NCI-H69 (cell line): ENCODE measurements at regions not wholly inside any gene's neighbourhood (a gene's known extent, or its start where the extent isn't known, plus 50 kb on each side); places are given as distances from the start of the nearest gene placed in this dataset.
"Not testable (repeated sequence)": the region's sequence is repeated elsewhere in the genome, so short reads cannot be mapped to it uniquely, and the experiment has no call there.

Experiments used
- DNase-seq: peaks from one replicate; lab custom pipeline; 2025; lab: John Stamatoyannopoulos, UW

DNA sequence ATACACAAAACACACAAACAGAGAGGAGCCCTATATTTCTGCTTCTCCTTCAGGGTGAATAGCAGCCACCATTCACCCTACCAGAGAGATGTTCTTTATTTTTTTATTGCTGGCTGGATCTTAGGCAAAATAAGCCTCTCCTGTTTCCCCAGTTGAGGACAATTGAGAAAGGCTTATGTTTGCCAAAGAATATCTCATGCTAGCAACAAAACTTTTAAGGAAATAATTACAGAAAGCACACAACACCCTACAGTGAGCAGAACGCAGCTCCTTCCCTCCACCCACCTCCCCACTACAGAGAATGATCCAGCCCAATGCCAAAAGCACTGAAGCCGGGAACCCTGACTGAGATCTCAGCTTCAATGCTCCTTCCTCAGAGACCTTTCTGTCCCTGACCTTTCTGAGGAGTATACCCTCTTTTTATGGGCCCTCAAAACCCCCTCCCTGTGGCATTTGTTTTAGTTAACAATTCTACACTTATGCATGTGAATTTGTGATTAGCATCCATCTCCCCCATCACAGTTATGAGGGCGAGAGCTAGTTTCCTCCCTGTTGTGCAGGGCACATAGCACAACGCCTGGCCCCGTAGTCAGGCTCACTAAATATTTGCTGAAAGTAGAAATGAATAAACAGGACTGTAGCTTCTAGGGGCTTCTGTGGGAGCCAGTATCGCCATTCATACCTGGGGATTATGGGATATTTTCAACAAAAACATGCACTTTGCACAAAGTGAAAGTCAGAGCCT lies 491.6 kb upstream of the CDH4 start:
- no peak for DNase-seq

GRCh38 chr20:60761056-60761455 lies 491.0 kb upstream of the CDH4 start:
- no peak for DNase-seq

DNA sequence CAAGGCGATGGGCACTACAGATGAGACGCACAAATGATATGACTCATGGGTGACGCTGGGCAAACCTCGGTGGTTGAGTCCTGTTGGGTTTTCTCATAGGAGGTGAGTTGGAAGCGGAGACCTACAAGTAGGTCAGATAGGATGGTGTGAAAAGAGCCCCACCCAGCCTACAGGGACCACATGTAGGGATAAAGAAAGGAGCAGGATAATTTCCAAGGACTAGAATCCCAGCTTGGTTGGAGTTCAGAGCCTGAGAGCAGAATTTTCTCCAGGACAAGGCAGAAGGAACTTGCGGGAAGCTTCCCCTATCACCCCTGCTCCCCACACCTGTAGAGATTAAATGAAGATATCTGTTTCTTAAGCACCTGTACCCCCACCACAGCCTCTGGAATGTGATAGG lies 489.7 kb upstream of the CDH4 start:
- no peak for DNase-seq

DNA sequence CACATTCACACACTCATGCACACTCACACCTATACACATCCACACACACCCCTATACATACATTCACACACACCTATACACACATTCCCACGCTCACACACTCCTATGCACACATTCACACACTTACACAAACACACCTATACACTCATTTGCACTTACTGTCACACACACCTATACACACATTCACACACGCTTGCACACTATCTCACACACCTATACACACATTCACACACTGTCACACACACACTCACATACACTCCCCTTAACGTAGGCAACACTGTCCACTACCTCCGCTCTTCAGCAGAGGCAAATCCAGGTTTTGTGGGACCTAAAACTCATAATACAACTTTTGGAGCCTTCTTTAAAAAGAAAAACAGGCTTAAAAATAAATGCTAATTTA lies 487.7 kb upstream of the CDH4 start:
- DNase-seq, result no peak

DNA sequence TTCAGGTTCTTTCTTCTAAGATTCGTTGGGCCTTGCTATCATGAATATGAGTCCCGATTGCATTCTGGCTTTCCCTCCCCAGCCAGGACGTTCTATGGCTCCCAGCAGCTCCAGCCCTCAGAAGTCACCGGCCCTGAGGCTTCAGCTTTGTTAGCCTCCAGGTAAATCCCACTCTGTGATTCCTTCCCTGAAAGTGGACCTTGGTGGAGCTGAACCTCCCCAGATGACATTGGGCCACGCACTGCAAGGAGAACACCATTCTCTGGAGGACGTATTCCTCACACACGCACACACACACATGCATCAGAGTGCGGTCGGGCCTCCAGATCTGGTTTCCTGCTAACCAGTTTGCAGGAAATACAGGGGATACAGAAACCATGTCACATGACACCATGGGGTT lies 487.3 kb upstream of the CDH4 start:
- no peak for DNase-seq

GRCh38 chr20:60765821-60766403 lies 486.1 kb upstream of the CDH4 start:
- DNase-seq, result no peak

- no peak for DNase-seq
Observed at GRCh38 chr20:60768216-60768615, 483.8 kb upstream of the CDH4 start.

DNA sequence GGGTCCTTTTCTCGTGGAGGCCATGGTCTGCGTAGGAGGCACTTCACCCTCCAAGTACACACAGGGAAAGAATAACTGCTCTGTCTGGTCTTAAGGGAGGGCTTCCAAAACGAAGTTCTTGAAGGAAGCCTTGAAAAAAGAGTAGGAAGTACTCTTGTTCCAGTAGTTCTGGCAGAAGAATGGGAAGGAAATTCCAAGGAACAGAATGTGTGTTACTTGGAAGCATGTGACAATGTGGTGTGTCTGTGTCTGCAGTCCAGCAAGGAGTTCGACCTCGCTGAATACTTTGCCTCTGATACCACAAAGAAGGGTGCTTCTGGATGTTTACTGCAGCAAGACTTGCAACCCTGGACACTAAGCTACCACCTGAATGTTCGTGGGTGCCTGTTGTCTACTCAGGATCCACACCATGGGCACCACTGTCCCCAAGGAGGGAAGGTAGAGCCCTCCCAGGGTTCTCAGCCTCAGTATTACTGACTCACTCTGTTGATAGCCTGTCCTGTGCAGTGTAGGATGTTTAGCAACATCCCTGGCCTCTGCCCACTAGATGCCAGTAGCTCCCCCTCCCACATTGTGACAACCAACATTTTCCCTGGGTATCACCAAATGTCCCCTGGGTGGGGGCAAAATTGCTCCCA lies 471.6 kb upstream of the CDH4 start:
- no peak for DNase-seq

DNA sequence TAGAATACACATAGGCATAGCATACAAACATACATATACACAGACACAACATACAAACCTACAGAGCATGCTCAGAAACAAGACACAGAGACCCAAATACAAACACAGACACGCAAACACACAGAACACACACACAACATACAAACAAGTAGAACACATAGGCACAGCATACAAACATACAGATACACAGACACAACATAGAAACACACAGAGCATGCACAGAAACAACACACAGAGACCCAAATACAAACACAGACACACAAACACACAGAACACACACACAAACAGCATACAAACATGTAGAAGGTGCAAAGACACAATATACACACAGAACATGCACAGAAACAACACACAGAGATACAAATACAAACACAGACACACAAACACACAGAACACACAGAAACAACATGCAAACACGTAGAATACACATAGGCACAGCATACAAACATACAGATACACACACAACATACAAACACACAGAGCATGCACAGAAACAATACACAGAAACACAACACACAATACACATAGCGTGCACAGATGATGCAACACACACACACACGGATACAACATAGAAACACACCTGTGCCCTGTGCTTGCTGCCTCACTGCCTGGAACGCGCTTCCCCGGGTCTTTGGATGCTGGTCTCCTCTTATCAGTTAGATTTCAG lies 469.0 kb upstream of the CDH4 start:
- DNase-seq, result no peak

DNA sequence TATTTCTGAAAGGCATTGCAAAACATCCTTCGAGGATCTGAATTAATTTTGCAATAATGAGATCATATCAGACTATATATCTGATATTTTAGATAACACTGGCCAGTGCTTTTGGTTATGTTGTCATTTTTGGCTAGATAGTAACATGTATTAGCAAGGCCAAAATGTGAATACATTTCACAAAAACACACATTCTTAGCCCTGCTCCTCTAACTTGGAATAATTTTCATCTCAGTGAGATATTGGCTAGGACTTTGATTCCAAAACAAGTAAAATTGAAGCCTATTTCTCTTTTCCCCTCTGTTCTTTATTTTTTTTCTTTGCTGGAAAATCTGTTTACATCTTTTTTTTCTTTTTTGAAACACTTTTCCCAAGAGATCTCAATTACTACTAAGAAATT lies 466.8 kb upstream of the CDH4 start:
- no peak for DNase-seq

- DNase-seq, result no peak
Observed at GRCh38 chr20:60785785-60786184, 466.3 kb upstream of the CDH4 start.

DNA sequence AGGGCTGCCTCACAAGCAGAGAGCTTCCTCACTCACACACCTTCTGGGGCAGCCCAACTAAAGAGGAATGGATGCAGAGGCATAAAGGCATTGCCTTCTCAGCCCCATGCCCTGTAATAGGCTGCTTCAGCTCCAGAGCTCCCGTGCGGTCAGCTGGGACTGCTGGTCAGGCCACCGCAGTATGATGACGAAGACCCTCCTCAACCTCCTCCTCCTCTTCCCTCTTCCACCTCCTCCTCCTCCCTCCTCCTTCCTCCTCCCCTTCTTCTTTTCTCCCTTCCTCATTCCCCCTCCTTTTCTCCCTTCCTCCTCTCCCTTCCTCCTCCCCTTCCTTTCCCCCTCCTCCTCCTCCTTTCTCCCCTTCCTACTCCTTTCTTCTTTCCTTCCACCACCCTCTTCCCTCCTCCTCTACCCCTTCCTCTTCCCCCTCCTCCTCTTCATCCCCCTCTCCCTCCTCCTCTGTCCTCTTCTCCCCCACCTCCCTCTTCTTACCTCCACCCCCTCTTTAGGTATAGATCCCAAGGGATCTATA lies 465.3 kb upstream of the CDH4 start:
- no peak for DNase-seq

DNA sequence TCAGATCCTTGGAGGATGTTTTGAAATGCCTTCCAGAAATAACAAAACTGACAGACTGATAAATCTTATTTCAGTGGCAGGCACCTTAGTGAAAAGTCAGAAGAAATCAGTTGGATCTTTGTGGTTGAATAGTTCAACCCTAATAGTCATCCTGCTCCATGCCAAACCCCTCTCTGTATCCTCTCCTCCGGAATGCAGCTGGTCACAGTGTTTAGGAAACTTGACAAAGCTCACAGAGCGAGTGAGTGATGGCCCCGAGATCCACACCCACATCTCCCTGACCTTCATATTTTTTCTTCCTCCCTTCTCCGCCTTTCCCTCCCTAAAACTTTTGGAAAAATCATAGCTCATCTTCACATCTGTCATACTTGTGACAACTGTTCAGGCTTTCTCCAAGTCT lies 464.8 kb upstream of the CDH4 start:
- DNase-seq, result no peak

DNA sequence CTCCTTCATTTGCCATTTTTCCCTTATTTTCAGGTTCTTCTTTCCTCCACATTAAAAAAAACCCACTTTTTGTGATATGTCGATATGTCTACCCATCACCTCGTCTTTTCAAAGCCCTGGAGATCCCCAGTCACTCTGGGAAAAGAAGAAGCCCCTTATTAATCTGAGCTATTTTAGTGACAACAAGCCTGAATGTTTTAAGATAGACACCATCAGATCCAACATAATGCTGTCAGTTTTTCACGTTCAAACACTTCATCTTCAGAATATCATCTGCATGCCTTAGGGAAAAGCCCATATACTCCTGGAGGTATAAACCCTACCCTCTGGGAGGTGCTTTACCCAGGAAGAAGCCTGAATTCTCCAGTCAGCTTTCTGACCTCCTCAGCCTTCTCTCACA lies 464.0 kb upstream of the CDH4 start:
- no peak for DNase-seq

- DNase-seq, result no peak
Observed at GRCh38 chr20:60789399-60789798, 462.7 kb upstream of the CDH4 start.

DNA sequence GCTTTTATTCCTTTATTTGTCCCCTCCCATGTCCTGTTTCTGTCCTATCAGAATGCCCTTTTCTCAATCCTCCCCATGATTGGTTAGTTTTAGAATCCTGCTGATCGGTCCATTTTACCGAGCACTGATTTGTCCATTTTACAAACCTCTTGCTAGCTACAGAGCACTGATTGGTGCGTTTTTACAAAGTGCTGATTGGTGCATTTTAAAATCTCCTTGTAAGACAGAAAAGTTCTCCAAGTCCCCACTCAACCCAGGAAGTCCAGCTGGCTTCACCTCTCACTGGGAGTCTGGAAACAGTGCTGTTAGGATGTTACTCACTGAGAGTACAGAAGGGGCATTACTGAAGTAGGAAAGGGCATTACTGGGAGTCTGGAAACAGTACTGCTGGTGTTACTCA lies 461.7 kb upstream of the CDH4 start:
- not testable (repeated sequence) for DNase-seq

DNA sequence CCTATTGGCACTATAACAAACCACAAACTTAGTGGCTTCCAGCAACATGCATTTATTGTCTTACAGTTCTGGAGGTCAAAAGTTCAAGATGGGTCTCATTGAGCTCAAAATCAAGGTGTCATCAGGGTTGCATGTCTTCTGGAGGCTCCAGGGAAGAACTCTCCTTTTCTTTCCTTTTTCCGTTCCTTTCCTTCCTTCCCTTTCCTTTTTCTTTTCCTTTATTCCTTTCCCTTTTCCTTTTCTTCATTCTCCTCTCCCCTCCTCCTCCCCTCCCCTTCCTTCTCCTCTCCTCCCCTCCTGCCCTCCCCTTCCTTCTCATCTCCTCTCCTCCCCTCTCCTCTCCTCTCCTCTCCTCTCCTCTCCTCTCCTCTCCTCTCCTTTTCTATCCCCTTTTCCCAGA lies 460.2 kb upstream of the CDH4 start:
- no peak for DNase-seq

GRCh38 chr20:60792941-60793340 lies 459.1 kb upstream of the CDH4 start:
- no peak for DNase-seq

DNA sequence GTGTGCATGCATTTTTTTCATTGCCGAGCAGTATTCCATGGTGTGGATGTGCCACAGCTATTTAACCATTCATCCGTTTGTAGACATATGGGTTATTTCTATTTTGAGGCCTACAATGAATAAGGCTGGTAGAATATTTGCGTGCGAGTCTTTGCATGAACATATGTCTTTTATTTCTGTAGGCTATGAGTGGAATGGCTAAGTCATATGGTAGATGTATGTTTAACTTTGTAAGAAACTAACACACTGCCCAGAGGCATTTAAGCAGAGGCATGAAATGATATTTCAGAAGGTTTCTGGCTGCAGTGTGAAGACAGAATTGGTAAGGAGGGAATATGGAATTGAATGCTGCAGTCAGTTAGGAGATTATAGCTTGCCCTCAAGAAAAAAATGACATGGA lies 457.4 kb upstream of the CDH4 start:
- no peak for DNase-seq

DNA sequence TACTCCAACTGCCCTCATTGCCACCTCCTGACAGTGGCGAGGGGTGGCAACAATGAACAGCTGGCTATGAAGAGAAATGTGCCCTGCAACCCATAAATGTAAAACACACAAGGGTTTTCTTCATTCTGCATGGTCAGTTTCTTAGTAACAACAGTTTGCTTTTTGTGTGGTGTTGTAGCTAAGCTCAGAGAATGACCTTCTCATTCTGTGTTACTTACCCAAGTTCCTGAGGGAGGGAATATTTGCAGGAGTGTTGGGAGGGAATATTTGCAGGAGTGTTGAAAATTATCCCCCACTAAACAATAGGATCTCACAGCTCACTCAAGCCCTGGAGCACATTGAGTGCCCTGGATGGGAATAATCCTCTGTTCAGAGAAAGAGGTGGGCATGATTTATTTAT lies 456.4 kb upstream of the CDH4 start:
- no peak for DNase-seq

DNA sequence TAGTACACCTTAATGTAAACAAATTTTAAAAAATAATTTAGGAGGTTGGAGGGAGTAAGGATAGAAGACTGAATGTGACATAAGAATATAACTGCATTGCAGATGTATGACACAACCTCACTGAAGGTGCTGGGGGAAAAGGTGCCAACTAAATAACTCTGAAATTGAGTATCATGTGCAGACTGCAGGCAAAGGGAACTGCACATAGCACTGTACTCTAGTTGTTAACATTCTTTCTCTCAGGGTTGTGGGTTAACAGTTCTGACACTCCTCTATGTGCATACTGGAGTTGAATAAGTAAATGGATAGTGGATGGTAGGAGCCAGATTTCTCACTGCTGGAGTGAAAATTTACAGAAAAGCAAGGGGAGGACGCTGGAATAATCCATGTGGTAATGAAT lies 451.9 kb upstream of the CDH4 start:
- DNase-seq, result no peak

- DNase-seq, result no peak
Observed at GRCh38 chr20:60802676-60803075, 449.4 kb upstream of the CDH4 start.
